Neural crest cell (in vitro differentiated cells): ENCODE measurements at regions not wholly inside any gene's neighbourhood (a gene's known extent, or its start where the extent isn't known, plus 50 kb on each side); places are given as distances from the start of the nearest gene placed in this dataset.

Source experiments
- DNase-seq: peaks from one replicate; pipeline ENCODE4 v3.0.0; 2021; ENCODE audit warnings: low read depth, mixed read lengths, low spot score
- H3K27ac Mint-ChIP-seq: one replicate; pipeline ENCODE4 v1.8.0; 2021; ENCODE audit warnings: mild to moderate bottlenecking, mixed read lengths; ENCODE audit not compliant: unreplicated experiment
- H3K27me3 Mint-ChIP-seq: 2 replicates; pipeline ENCODE4 v1.8.0; 2021; ENCODE audit warnings: low read depth, mild to moderate bottlenecking, mixed read lengths
- H3K36me3 Mint-ChIP-seq: 2 replicates; pipeline ENCODE4 v1.8.0; 2021; ENCODE audit warnings: low read depth, mild to moderate bottlenecking, mixed read lengths
- H3K4me1 Mint-ChIP-seq: 2 replicates; pipeline ENCODE4 v1.8.0; 2021; ENCODE audit warnings: mixed read lengths
- H3K4me3 Mint-ChIP-seq: one replicate; pipeline ENCODE4 v1.8.0; 2021; ENCODE audit warnings: mild to moderate bottlenecking, mixed read lengths
- H3K9me3 Mint-ChIP-seq: 2 replicates; pipeline ENCODE4 v1.8.0; 2021; ENCODE audit warnings: mixed read lengths
- CTCF ChIP-seq: fragments of 200-600 bp; sonication (generic); conservative IDR thresholded peaks from 2 replicates; pipeline ENCODE4 v1.5.0; 2021; ENCODE audit warnings: antibody characterized with exemption, mild to moderate bottlenecking

- H3K9me3 Mint-ChIP-seq, result peaks cover 5% of the 10 kb centered on the region
- no peak overlapping the region for H3K4me3 Mint-ChIP-seq
- H3K4me1 Mint-ChIP-seq, result no peaks in the 10 kb centered on the region
- DNase-seq, result no peak
- TF ChIP-seq CTCF, result no peak
- H3K36me3 Mint-ChIP-seq, result no peaks in the 10 kb centered on the region
- no peak overlapping the region for H3K27ac Mint-ChIP-seq
- H3K27me3 Mint-ChIP-seq, result no peaks in the 10 kb centered on the region
Measured at GRCh38 chr18:67417864-67418523, 98.5 kb downstream of the DSEL start.

DNA sequence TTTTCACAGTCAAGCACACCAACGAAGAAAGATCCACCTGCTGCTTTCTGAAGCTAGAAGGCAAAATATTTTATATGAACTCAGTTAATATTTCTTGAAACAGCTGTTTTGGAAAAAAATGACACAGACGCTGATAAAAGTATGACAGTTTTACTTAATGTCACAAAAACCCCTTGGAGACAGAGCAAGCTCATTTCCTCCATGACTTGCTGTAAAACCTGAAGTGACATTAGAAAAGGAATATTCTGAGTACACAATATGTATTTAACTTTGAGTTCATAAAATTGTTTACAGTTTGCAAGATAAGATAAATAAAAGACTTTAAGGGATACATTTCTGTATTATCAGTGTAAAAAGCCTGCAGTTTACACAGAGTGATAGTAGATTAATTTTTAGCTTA is 105.4 kb downstream of the DSEL start:
- no peaks in the 10 kb centered on the region for H3K9me3 Mint-ChIP-seq
- no peak for DNase-seq
- no peaks in the 10 kb centered on the region for H3K36me3 Mint-ChIP-seq
- TF ChIP-seq CTCF, result no peak
- no peaks in the 10 kb centered on the region for H3K27me3 Mint-ChIP-seq
- no peak overlapping the region for H3K4me3 Mint-ChIP-seq
- H3K27ac Mint-ChIP-seq, result no peak overlapping the region
- H3K4me1 Mint-ChIP-seq, result no peaks in the 10 kb centered on the region

- H3K27me3 Mint-ChIP-seq, result no peaks in the 10 kb centered on the region
- no peak for DNase-seq
- no peaks in the 10 kb centered on the region for H3K4me1 Mint-ChIP-seq
- H3K4me3 Mint-ChIP-seq, result no peak overlapping the region
- no peak overlapping the region for H3K27ac Mint-ChIP-seq
- no peak for TF ChIP-seq CTCF
- H3K36me3 Mint-ChIP-seq, result no peaks in the 10 kb centered on the region
- no peaks in the 10 kb centered on the region for H3K9me3 Mint-ChIP-seq
Measured at GRCh38 chr18:67410075-67411070, 106.1 kb downstream of the DSEL start.

- Mint-ChIP-seq H3K4me3 (no peak overlapping the region), H3K27ac (no peak overlapping the region)
Measured at GRCh38 chr18:67408240-67408639, 108.3 kb downstream of the DSEL start.

GRCh38 chr18:67406714-67407113 is 109.8 kb downstream of the DSEL start:
- TF ChIP-seq CTCF, result no peak
- H3K9me3 Mint-ChIP-seq, result no peaks in the 10 kb centered on the region
- H3K27ac Mint-ChIP-seq, result no peak overlapping the region
- H3K4me3 Mint-ChIP-seq, result no peak overlapping the region
- no peaks in the 10 kb centered on the region for H3K4me1 Mint-ChIP-seq
- DNase-seq, result no peak
- H3K36me3 Mint-ChIP-seq, result no peaks in the 10 kb centered on the region
- H3K27me3 Mint-ChIP-seq, result no peaks in the 10 kb centered on the region

More at GRCh38 chr18:67408240-67408639, 108.3 kb downstream of the DSEL start:
- H3K36me3 Mint-ChIP-seq, result no peaks in the 10 kb centered on the region
- DNase-seq, result no peak
- H3K9me3 Mint-ChIP-seq, result no peaks in the 10 kb centered on the region
- H3K27me3 Mint-ChIP-seq, result no peaks in the 10 kb centered on the region
- no peak for TF ChIP-seq CTCF
- H3K4me1 Mint-ChIP-seq, result no peaks in the 10 kb centered on the region
